ENCODE measurements at regions not wholly inside any gene's neighbourhood (a gene's known extent, or its start where the extent isn't known, plus 50 kb on each side); places are given as distances from the start of the nearest gene placed in this dataset.

GRCh38 chr4:12084690-12085089 lies 656.0 kb upstream of the HS3ST1 start:
- H3K4me3 ChIP-seq (ENCODE audit: extremely low read depth in 1 of 4, insufficient read depth in 2 of 4, low read depth in 3 of 4, low read length in 4 of 4): no peak overlapping the region
- no peak overlapping the region for H3K23ac ChIP-seq (ENCODE audit: insufficient read length)
- H3K4ac ChIP-seq (replicated peaks; ENCODE audit: insufficient read length, low read depth, low read length): no peak overlapping the region
- H3K79me2 ChIP-seq (ENCODE audit: control insufficient read depth in 1 of 2, insufficient read depth in 2 of 2, low read length in 2 of 2): no peaks in the 10 kb centered on the region
- H4K91ac ChIP-seq (replicated peaks; ENCODE audit: insufficient read length, low read length): no peak overlapping the region
- H2AFZ ChIP-seq (ENCODE audit: low read length): no peak overlapping the region
- no peak overlapping the region for H2BK15ac ChIP-seq (ENCODE audit: low read length)
- H3K23me2 ChIP-seq (ENCODE audit: low read depth, low read length): no peaks in the 10 kb centered on the region
- no peak overlapping the region for H2AK5ac ChIP-seq (ENCODE audit: low read depth, low read length)
- WGBS, 2 experiments (ENCODE audit: extremely low coverage in 1 of 2, insufficient coverage in 1 of 2, insufficient read length in 1 of 2, insufficient replicate concordance in 2 of 2, low coverage in 1 of 2, low lambda C conversion rate in 2 of 2, missing lambda C conversion rate in 1 of 2): 91 to 97% methylated on average over 2 to 5 of the region's 5 CpGs
- no peak overlapping the region for H2BK20ac ChIP-seq (ENCODE audit: low read length)
- no peak overlapping the region for H2BK12ac ChIP-seq (ENCODE audit: low read depth, low read length)
- H3K36me3 ChIP-seq (ENCODE audit: control insufficient read depth in 2 of 4, insufficient read depth in 4 of 4, low read length in 3 of 4): no peaks in the 10 kb centered on the region
- H3K9ac ChIP-seq (replicated peaks in 1 of 4; ENCODE audit: extremely low read depth in 1 of 4, low read depth in 3 of 4, low read length in 3 of 4): no peak overlapping the region
- H2BK120ac ChIP-seq (replicated peaks; ENCODE audit: low read depth, low read length): no peak overlapping the region
- FAIRE-seq (no peak), DNase-seq (ENCODE audit: low read depth in 1 of 2, low spot score in 2 of 2) (no peak)
- no peaks in the 10 kb centered on the region for H3K4me1 ChIP-seq (replicated peaks in 1 of 4; ENCODE audit: control insufficient read depth in 3 of 4, insufficient read depth in 4 of 4, low read length in 3 of 4)
- no peak overlapping the region for H3K18ac ChIP-seq (ENCODE audit: extremely low read depth, low read length)
- CTCF ChIA-PET (ENCODE audit: partially characterized antibody): no interaction called here
- H3K9me3 ChIP-seq (ENCODE audit: insufficient read depth in 2 of 2, low read depth in 1 of 2, low read length in 1 of 2): peaks cover 12% of the 10 kb centered on the region in 2 experiments
- peaks cover 0 to 1% (median 0%) of the 10 kb centered on the region in 4 experiments; a peak in 1 of 7 replicates for H3K27me3 ChIP-seq (replicated peaks in 1 of 4; ENCODE audit: control insufficient read depth in 3 of 4, extremely low read depth in 1 of 4, insufficient read depth in 3 of 4, low read length in 3 of 4)
- H2BK5ac ChIP-seq (ENCODE audit: low read depth, low read length): no peak overlapping the region
- no peak overlapping the region for H4K8ac ChIP-seq (ENCODE audit: extremely low read depth, insufficient read depth, low read length)
- no peak overlapping the region for H3K27ac ChIP-seq (ENCODE audit: low read depth, low read length)
- H4K5ac ChIP-seq (ENCODE audit: insufficient read length, low read depth, low read length): no peak overlapping the region
- H4K20me1 ChIP-seq (replicated peaks in 1 of 2; ENCODE audit: control insufficient read depth in 1 of 2, insufficient read depth in 2 of 2, low read length in 2 of 2): no peaks in the 10 kb centered on the region
- no peaks in the 10 kb centered on the region for H3K79me1 ChIP-seq (ENCODE audit: low read depth, low read length)
- no peak overlapping the region for H3K14ac ChIP-seq (ENCODE audit: insufficient read length)
- no peak overlapping the region for H3K4me2 ChIP-seq (ENCODE audit: insufficient read depth in 1 of 2, low read depth in 2 of 2, low read length in 2 of 2)
- POLR2A ChIA-PET (ENCODE audit: partially characterized antibody): no interaction called here
- H3K56ac ChIP-seq (replicated peaks; ENCODE audit: insufficient read length, low read depth, low read length): no peak overlapping the region
- TF ChIP-seq TBP (IDR thresholded peaks at IDR 0.05; ENCODE audit: low read depth, low read length): no peak
- no peak for TF ChIP-seq CEBPB (IDR thresholded peaks at IDR 0.05; ENCODE audit: low read depth, low read length)
- TF ChIP-seq HDAC2 (IDR thresholded peaks at IDR 0.05; ENCODE audit: borderline replicate concordance in 1 of 2, low read depth in 2 of 2, low read length in 2 of 2): no peak
- TF ChIP-seq EP300 (IDR thresholded peaks at IDR 0.05; ENCODE audit: borderline replicate concordance in 1 of 2, low read depth in 2 of 2, low read length in 2 of 2): no peak
- no peak for TF ChIP-seq KDM5A (IDR thresholded peaks at IDR 0.05; ENCODE audit: low read length)
- no peak for TF ChIP-seq SIRT6 (IDR thresholded peaks at IDR 0.05; ENCODE audit: low read length)
- TF ChIP-seq TAF7 (optimal IDR thresholded peaks at IDR 0.05; ENCODE audit: borderline replicate concordance, low read depth, low read length): no peak
- TF ChIP-seq ATF2 (IDR thresholded peaks at IDR 0.05; ENCODE audit: low read length): no peak
- no peak for TF ChIP-seq CHD1 (IDR thresholded peaks at IDR 0.05; ENCODE audit: low read depth, low read length)
- no peak for TF ChIP-seq KDM4A (IDR thresholded peaks at IDR 0.05; ENCODE audit: low read depth, low read length, severe bottlenecking)
- no peak for TF ChIP-seq SP2 (IDR thresholded peaks at IDR 0.05; ENCODE audit: low read length)
- TF ChIP-seq EGR1 (IDR thresholded peaks at IDR 0.05; ENCODE audit: borderline replicate concordance, low read depth, low read length): no peak
